HL-60 (cell line): ENCODE measurements at regions not wholly inside any gene's neighbourhood (a gene's known extent, or its start where the extent isn't known, plus 50 kb on each side); places are given as distances from the start of the nearest gene placed in this dataset.

Source experiments
- DNase-seq, 2 experiments: peaks; one replicate each; pipeline ENCODE4 v3.0.0-alpha.2; 2010 to 2020; ENCODE audit warnings: low read depth in 1 of 2, low spot score in 1 of 2
- H3K27ac ChIP-seq: fragments of 250-450 bp; sonication (Bioruptor Pico); replicated peaks from 2 replicates; pipeline ENCODE4 v1.5.1; 2020; ENCODE audit warnings: mild to moderate bottlenecking, moderate library complexity
- H3K27me3 ChIP-seq: fragments of 250-450 bp; sonication (Bioruptor Pico); 2 replicates; pipeline ENCODE4 v1.5.1; 2021; ENCODE audit warnings: mild to moderate bottlenecking, moderate library complexity; ENCODE audit not compliant: insufficient read depth, poor library complexity, severe bottlenecking
- H3K4me3 ChIP-seq: replicated peaks from 2 replicates; pipeline ENCODE4 v1.5.1; 2011; ENCODE audit warnings: mild to moderate bottlenecking, control low read depth, low read length; ENCODE audit not compliant: insufficient read depth
- GABPA ChIP-seq: IDR thresholded peaks from 2 replicates; pipeline ENCODE4 v1.6.1; 2012; ENCODE audit warnings: low read depth
- POLR2AphosphoS5 ChIP-seq: IDR thresholded peaks from 2 replicates; pipeline ENCODE4 v1.6.1; 2012; ENCODE audit warnings: low read depth
- SPI1 ChIP-seq: IDR thresholded peaks from 2 replicates; pipeline ENCODE4 v1.6.1; 2012; ENCODE audit warnings: low read depth, mild to moderate bottlenecking, borderline replicate concordance
- TF ChIP-seq, protein P1 (sequence below): IDR thresholded peaks from one replicate; pipeline ENCODE4 v1.5.1; 2011; ENCODE audit warnings: low read length, control low read depth, inconsistent platforms; ENCODE audit not compliant: insufficient read depth
- TF ChIP-seq, protein P2 (sequence below): IDR thresholded peaks from 2 replicates; pipeline ENCODE4 v1.6.1; 2012; ENCODE audit warnings: low read depth; ENCODE audit not compliant: insufficient replicate concordance

DNA sequence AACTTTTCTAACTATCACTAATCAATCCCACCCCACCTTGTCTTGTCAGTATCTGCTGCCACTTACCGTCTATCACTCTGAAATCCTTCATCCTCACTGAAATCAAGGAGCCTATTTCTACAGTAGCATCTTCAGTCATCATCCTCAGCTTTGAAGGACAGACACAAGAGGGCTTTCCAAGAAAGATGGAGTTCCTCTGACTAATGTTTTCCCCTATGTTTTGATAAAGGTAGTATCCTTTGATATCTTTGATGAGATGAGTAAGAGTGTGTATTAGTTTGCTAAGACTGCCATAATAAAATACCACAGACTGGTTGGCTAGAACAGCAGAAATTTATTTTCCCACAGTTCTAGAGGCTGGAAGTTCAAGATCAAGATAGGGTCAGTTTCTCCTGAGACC lies 101.8 kb upstream of the VAV3 start:
- H3K4me3 ChIP-seq: no peak overlapping the region
- no peak for DNase-seq
- TF ChIP-seq, protein P1, sequence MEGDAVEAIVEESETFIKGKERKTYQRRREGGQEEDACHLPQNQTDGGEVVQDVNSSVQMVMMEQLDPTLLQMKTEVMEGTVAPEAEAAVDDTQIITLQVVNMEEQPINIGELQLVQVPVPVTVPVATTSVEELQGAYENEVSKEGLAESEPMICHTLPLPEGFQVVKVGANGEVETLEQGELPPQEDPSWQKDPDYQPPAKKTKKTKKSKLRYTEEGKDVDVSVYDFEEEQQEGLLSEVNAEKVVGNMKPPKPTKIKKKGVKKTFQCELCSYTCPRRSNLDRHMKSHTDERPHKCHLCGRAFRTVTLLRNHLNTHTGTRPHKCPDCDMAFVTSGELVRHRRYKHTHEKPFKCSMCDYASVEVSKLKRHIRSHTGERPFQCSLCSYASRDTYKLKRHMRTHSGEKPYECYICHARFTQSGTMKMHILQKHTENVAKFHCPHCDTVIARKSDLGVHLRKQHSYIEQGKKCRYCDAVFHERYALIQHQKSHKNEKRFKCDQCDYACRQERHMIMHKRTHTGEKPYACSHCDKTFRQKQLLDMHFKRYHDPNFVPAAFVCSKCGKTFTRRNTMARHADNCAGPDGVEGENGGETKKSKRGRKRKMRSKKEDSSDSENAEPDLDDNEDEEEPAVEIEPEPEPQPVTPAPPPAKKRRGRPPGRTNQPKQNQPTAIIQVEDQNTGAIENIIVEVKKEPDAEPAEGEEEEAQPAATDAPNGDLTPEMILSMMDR: no peak
- TF ChIP-seq, protein P2, sequence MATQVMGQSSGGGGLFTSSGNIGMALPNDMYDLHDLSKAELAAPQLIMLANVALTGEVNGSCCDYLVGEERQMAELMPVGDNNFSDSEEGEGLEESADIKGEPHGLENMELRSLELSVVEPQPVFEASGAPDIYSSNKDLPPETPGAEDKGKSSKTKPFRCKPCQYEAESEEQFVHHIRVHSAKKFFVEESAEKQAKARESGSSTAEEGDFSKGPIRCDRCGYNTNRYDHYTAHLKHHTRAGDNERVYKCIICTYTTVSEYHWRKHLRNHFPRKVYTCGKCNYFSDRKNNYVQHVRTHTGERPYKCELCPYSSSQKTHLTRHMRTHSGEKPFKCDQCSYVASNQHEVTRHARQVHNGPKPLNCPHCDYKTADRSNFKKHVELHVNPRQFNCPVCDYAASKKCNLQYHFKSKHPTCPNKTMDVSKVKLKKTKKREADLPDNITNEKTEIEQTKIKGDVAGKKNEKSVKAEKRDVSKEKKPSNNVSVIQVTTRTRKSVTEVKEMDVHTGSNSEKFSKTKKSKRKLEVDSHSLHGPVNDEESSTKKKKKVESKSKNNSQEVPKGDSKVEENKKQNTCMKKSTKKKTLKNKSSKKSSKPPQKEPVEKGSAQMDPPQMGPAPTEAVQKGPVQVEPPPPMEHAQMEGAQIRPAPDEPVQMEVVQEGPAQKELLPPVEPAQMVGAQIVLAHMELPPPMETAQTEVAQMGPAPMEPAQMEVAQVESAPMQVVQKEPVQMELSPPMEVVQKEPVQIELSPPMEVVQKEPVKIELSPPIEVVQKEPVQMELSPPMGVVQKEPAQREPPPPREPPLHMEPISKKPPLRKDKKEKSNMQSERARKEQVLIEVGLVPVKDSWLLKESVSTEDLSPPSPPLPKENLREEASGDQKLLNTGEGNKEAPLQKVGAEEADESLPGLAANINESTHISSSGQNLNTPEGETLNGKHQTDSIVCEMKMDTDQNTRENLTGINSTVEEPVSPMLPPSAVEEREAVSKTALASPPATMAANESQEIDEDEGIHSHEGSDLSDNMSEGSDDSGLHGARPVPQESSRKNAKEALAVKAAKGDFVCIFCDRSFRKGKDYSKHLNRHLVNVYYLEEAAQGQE: no peak
- no peak for TF ChIP-seq SPI1
- TF ChIP-seq GABPA: no peak
- no peak for TF ChIP-seq POLR2AphosphoS5
- no peak overlapping the region for H3K27ac ChIP-seq
- no peaks in the 10 kb centered on the region for H3K27me3 ChIP-seq

DNA sequence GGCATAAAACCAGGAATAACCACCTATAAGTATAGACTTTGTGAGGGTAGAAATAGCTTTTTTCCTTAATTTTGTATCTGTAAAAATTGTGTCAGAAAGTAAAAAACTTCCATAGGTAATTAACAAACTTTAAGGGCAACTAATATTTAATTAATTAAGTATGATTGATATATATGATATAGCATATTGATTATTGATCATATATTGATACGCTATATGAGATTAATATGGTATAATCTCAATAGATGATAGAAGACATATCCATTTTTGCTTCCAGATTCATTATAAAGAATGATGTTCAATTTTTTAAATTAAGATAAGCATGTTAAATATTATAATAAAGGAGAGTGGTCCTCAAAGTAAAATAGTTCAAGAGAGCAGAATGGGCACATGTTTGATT lies 99.3 kb upstream of the VAV3 start:
- Histone ChIP-seq H3K4me3 (no peak overlapping the region), H3K27ac (no peak overlapping the region), H3K27me3 (no peaks in the 10 kb centered on the region)
- DNase-seq: no peak
- TF ChIP-seq, protein P2: no peak
- TF ChIP-seq SPI1: no peak
- TF ChIP-seq, protein P1: no peak
- no peak for TF ChIP-seq GABPA
- no peak for TF ChIP-seq POLR2AphosphoS5

DNA sequence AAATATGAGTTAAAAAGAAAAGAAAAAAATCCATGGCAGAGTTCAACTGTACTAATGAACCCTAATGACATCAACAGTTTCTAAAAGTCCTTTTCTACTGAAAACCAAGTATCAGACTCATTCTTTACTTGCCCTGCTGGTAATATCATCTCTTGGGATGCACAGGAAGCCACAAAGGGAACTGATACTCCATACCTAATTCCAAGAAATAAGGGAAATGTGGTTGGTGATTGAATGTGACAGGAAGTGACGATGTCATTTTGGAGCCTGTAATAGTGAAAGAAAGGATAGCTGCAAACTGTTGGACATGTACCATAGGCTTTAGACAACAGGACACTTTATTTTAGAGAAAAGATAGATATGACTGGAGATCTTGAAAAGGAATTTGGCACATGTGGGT lies 98.7 kb upstream of the VAV3 start:
- no peak for TF ChIP-seq GABPA
- TF ChIP-seq, protein P2: no peak
- no peak for TF ChIP-seq SPI1
- TF ChIP-seq POLR2AphosphoS5: no peak
- TF ChIP-seq, protein P1: no peak
- Histone ChIP-seq H3K27me3 (no peaks in the 10 kb centered on the region), H3K4me3 (no peak overlapping the region), H3K27ac (no peak overlapping the region)
- DNase-seq: peak in 1 of 2 experiments; percentile 73
